GM18505 (cell line): ENCODE measurements at regions not wholly inside any gene's neighbourhood (a gene's known extent, or its start where the extent isn't known, plus 50 kb on each side); places are given as distances from the start of the nearest gene placed in this dataset.

Experiments used
- ATAC-seq: cut with Tn5 transposase; IDR thresholded peaks from one replicate; pipeline ENCODE4 v1.9.1; 2021; ENCODE audit not compliant: unreplicated experiment
- POLR2A ChIP-seq: IDR thresholded peaks from 4 replicates; pipeline ENCODE4 v1.6.1; 2011; ENCODE audit warnings: borderline replicate concordance; ENCODE audit not compliant: insufficient read depth, insufficient read length; ENCODE audit errors: extremely low read depth

GRCh38 chr4:26163425-26164362, 157.1 kb upstream of the RBPJ start:
- no peak for ATAC-seq
- TF ChIP-seq POLR2A, result no peak

GRCh38 chr4:26171501-26171900, 149.3 kb upstream of the RBPJ start:
- ATAC-seq, result no peak
- TF ChIP-seq POLR2A, result no peak

- no peak for TF ChIP-seq POLR2A
- no peak for ATAC-seq
Observed at GRCh38 chr4:26171941-26172340, 148.9 kb upstream of the RBPJ start.

GRCh38 chr4:26173619-26174018, 147.2 kb upstream of the RBPJ start:
- ATAC-seq, result no peak
- no peak for TF ChIP-seq POLR2A

- no peak for ATAC-seq
- no peak for TF ChIP-seq POLR2A
Observed at GRCh38 chr4:26174027-26174426, 146.8 kb upstream of the RBPJ start.

GRCh38 chr4:26175006-26175786, 145.6 kb upstream of the RBPJ start:
- peak; percentile 48 for ATAC-seq

GRCh38 chr4:26175905-26176470, 144.8 kb upstream of the RBPJ start:
- no peak for ATAC-seq

More at GRCh38 chr4:26175006-26175786, 145.6 kb upstream of the RBPJ start:
- TF ChIP-seq POLR2A, result no peak

GRCh38 chr4:26176598-26177149, 144.1 kb upstream of the RBPJ start:
- no peak for ATAC-seq
- TF ChIP-seq POLR2A, result no peak

More at GRCh38 chr4:26175905-26176470, 144.8 kb upstream of the RBPJ start:
- TF ChIP-seq POLR2A, result no peak

GRCh38 chr4:26178854-26179253, 142.0 kb upstream of the RBPJ start:
- no peak for TF ChIP-seq POLR2A
- ATAC-seq, result no peak

- no peak for TF ChIP-seq POLR2A
- peak; percentile 52 for ATAC-seq
Observed at GRCh38 chr4:26179316-26179760, 141.5 kb upstream of the RBPJ start.

- TF ChIP-seq POLR2A, result no peak
- no peak for ATAC-seq
Observed at GRCh38 chr4:26181616-26182015, 139.2 kb upstream of the RBPJ start.

GRCh38 chr4:26183017-26183416, 137.8 kb upstream of the RBPJ start:
- TF ChIP-seq POLR2A, result no peak
- no peak for ATAC-seq

GRCh38 chr4:26185436-26185835, 135.4 kb upstream of the RBPJ start:
- no peak for TF ChIP-seq POLR2A
- ATAC-seq, result no peak
